Fibroblast of lung (primary cell): ENCODE measurements at regions not wholly inside any gene's neighbourhood (a gene's known extent, or its start where the extent isn't known, plus 50 kb on each side); places are given as distances from the start of the nearest gene placed in this dataset.

ENCODE experiments used
- EZH2 ChIP-seq: IDR thresholded peaks from 2 replicates; pipeline ENCODE4 v1.5.1; 2012; ENCODE audit warnings: low read length, control low read depth, mild to moderate bottlenecking; ENCODE audit errors: missing control alignments
- TF ChIP-seq, protein P1 (sequence below), 2 donors: IDR thresholded peaks in 1 of 2; conservative IDR thresholded peaks in 1 of 2; 1 replicate in 1 of 2; 2 replicates in 1 of 2; pipeline ENCODE4 v1.5.1; 2011 to 2012; ENCODE audit warnings: low read length in 2 of 2, control low read depth in 1 of 2, inconsistent platforms in 1 of 2, low read depth in 1 of 2, mild to moderate bottlenecking in 1 of 2

DNA sequence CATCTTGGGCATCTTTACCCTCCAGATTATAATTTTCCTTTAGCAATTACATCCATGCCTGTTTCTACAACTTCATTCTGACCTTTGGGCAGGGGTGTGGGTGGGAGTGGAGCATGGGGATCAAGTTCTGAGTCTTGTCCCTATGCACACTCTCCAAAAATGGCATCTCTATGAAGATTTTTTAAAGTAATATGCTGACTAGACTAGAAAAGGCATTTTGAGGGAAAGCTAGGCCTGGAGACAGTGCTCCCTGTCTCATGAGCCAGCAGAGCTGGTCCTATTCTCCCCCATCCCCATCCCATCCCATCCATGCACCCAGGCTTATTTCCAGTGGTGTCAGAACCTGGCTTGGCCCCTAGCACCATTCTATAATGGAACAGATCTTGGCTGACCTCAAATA is 398.0 kb upstream of the SLC24A2 start:
- TF ChIP-seq, protein P1, sequence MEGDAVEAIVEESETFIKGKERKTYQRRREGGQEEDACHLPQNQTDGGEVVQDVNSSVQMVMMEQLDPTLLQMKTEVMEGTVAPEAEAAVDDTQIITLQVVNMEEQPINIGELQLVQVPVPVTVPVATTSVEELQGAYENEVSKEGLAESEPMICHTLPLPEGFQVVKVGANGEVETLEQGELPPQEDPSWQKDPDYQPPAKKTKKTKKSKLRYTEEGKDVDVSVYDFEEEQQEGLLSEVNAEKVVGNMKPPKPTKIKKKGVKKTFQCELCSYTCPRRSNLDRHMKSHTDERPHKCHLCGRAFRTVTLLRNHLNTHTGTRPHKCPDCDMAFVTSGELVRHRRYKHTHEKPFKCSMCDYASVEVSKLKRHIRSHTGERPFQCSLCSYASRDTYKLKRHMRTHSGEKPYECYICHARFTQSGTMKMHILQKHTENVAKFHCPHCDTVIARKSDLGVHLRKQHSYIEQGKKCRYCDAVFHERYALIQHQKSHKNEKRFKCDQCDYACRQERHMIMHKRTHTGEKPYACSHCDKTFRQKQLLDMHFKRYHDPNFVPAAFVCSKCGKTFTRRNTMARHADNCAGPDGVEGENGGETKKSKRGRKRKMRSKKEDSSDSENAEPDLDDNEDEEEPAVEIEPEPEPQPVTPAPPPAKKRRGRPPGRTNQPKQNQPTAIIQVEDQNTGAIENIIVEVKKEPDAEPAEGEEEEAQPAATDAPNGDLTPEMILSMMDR (conservative IDR thresholded peaks at IDR 0.05 in 1 of 2, IDR thresholded peaks at IDR 0.05 in 1 of 2; ENCODE audit: low read depth in 1 of 2, low read length in 2 of 2), result no peak
- no peak for TF ChIP-seq EZH2
